ENCODE measurements at regions not wholly inside any gene's neighbourhood (a gene's known extent, or its start where the extent isn't known, plus 50 kb on each side); places are given as distances from the start of the nearest gene placed in this dataset.
"Not testable (repeated sequence)": the region's sequence is repeated elsewhere in the genome, so short reads cannot be mapped to it uniquely, and the experiment has no call there.

GRCh38 chr9:30107134-30107533 is 2277.3 kb upstream of the ACO1 start:
- ATAC-seq, H3K4me1 Mint-ChIP-seq, DNase-seq, H3K27me3 Mint-ChIP-seq, H3K27ac Mint-ChIP-seq, H3K4me3 Mint-ChIP-seq: not testable (repeated sequence)
- H3K9me3 Mint-ChIP-seq, result peaks cover 0 to 13% of the 10 kb centered on the region in 2 donors

GRCh38 chr9:30116673-30117217 is 2267.7 kb upstream of the ACO1 start:
- Mint-ChIP-seq H3K4me1 (no peaks in the 10 kb centered on the region), H3K27ac (no peak overlapping the region), H3K27me3 (no peaks in the 10 kb centered on the region), H3K9me3 (peaks cover 0 to 4% of the 10 kb centered on the region in 2 donors), H3K4me3 (no peak overlapping the region)
- ATAC-seq (no peak), DNase-seq (no peak)

GRCh38 chr9:30120666-30121065 is 2263.8 kb upstream of the ACO1 start:
- no peaks in the 10 kb centered on the region for H3K9me3 Mint-ChIP-seq
- ATAC-seq, result no peak
- H3K4me1 Mint-ChIP-seq, result no peaks in the 10 kb centered on the region
- no peaks in the 10 kb centered on the region for H3K27me3 Mint-ChIP-seq
- no peak overlapping the region for H3K27ac Mint-ChIP-seq
- DNase-seq, result no peak
- no peak overlapping the region for H3K4me3 Mint-ChIP-seq

GRCh38 chr9:30121611-30122010 is 2262.8 kb upstream of the ACO1 start:
- Mint-ChIP-seq H3K4me3 (no peak overlapping the region), H3K27ac (no peak overlapping the region), H3K27me3 (no peaks in the 10 kb centered on the region), H3K9me3 (no peaks in the 10 kb centered on the region), H3K4me1 (no peaks in the 10 kb centered on the region)
- ATAC-seq (no peak), DNase-seq (no peak)

- Mint-ChIP-seq H3K4me1 (no peaks in the 10 kb centered on the region), H3K9me3 (peaks cover 0 to 5% of the 10 kb centered on the region in 2 donors), H3K27ac (no peak overlapping the region), H3K27me3 (no peaks in the 10 kb centered on the region), H3K4me3 (no peak overlapping the region)
- DNase-seq (no peak), ATAC-seq (no peak)
Observed at GRCh38 chr9:30125881-30126280, 2258.6 kb upstream of the ACO1 start.

- Mint-ChIP-seq H3K4me3 (no peak overlapping the region), H3K27me3 (no peaks in the 10 kb centered on the region), H3K27ac (no peak overlapping the region), H3K9me3 (peaks cover 0 to 5% of the 10 kb centered on the region in 2 donors), H3K4me1 (no peaks in the 10 kb centered on the region)
- ATAC-seq (no peak), DNase-seq (no peak)
Observed at GRCh38 chr9:30127371-30127770, 2257.1 kb upstream of the ACO1 start.

GRCh38 chr9:30140407-30140806 is 2244.0 kb upstream of the ACO1 start:
- peaks cover 8 to 11% of the 10 kb centered on the region in 2 donors for H3K9me3 Mint-ChIP-seq
- no peak overlapping the region for H3K27ac Mint-ChIP-seq
- no peak for ATAC-seq

GRCh38 chr9:30160570-30160969 is 2223.9 kb upstream of the ACO1 start:
- DNase-seq, result no peak

More at GRCh38 chr9:30140407-30140806, 2244.0 kb upstream of the ACO1 start:
- DNase-seq, result no peak
- H3K27me3 Mint-ChIP-seq, result no peaks in the 10 kb centered on the region
- no peaks in the 10 kb centered on the region for H3K4me1 Mint-ChIP-seq
- H3K4me3 Mint-ChIP-seq, result no peak overlapping the region

GRCh38 chr9:30172206-30172605 is 2212.2 kb upstream of the ACO1 start:
- H3K27ac Mint-ChIP-seq, result no peak overlapping the region
- peaks cover 0 to 6% of the 10 kb centered on the region in 2 donors for H3K9me3 Mint-ChIP-seq
- H3K27me3 Mint-ChIP-seq, result no peaks in the 10 kb centered on the region
- DNase-seq (no peak), ATAC-seq (no peak)
- H3K4me3 Mint-ChIP-seq, result no peak overlapping the region
- no peaks in the 10 kb centered on the region for H3K4me1 Mint-ChIP-seq

More at GRCh38 chr9:30160570-30160969, 2223.9 kb upstream of the ACO1 start:
- Mint-ChIP-seq H3K4me1 (no peaks in the 10 kb centered on the region), H3K4me3 (no peak overlapping the region), H3K27ac (no peak overlapping the region), H3K27me3 (no peaks in the 10 kb centered on the region), H3K9me3 (no peaks in the 10 kb centered on the region)
- ATAC-seq, result no peak

- Mint-ChIP-seq H3K4me1 (no peaks in the 10 kb centered on the region), H3K9me3 (peaks cover 0 to 6% of the 10 kb centered on the region in 2 donors), H3K4me3 (no peak overlapping the region), H3K27ac (no peak overlapping the region), H3K27me3 (no peaks in the 10 kb centered on the region)
- DNase-seq (no peak), ATAC-seq (no peak)
Observed at GRCh38 chr9:30178610-30179009, 2205.8 kb upstream of the ACO1 start.

- DNase-seq (no peak), ATAC-seq (no peak)
- peaks cover 12 to 28% of the 10 kb centered on the region in 2 donors for H3K9me3 Mint-ChIP-seq
- no peaks in the 10 kb centered on the region for H3K4me1 Mint-ChIP-seq
- no peak overlapping the region for H3K4me3 Mint-ChIP-seq
- H3K27me3 Mint-ChIP-seq, result no peaks in the 10 kb centered on the region
- H3K27ac Mint-ChIP-seq, result no peak overlapping the region
Observed at GRCh38 chr9:30193421-30193820, 2191.0 kb upstream of the ACO1 start.

- Mint-ChIP-seq H3K4me1 (no peaks in the 10 kb centered on the region), H3K27ac (no peak overlapping the region), H3K4me3 (no peak overlapping the region), H3K9me3 (peaks cover 8 to 9% of the 10 kb centered on the region in 2 donors), H3K27me3 (no peaks in the 10 kb centered on the region)
- DNase-seq, result no peak
- no peak for ATAC-seq
Observed at GRCh38 chr9:30196941-30197340, 2187.5 kb upstream of the ACO1 start.

- H3K9me3 Mint-ChIP-seq, result peaks cover 8 to 9% of the 10 kb centered on the region in 2 donors
- no peaks in the 10 kb centered on the region for H3K4me1 Mint-ChIP-seq
- no peak overlapping the region for H3K4me3 Mint-ChIP-seq
Observed at GRCh38 chr9:30197453-30197852, 2187.0 kb upstream of the ACO1 start.

GRCh38 chr9:30197954-30198353 is 2186.5 kb upstream of the ACO1 start:
- DNase-seq (no peak), ATAC-seq (no peak)
- H3K27ac Mint-ChIP-seq, result no peak overlapping the region
- no peaks in the 10 kb centered on the region for H3K4me1 Mint-ChIP-seq
- peaks cover 8 to 9% of the 10 kb centered on the region in 2 donors for H3K9me3 Mint-ChIP-seq
- H3K27me3 Mint-ChIP-seq, result no peaks in the 10 kb centered on the region
- H3K4me3 Mint-ChIP-seq, result no peak overlapping the region

More at GRCh38 chr9:30197453-30197852, 2187.0 kb upstream of the ACO1 start:
- Mint-ChIP-seq H3K27me3 (no peaks in the 10 kb centered on the region), H3K27ac (no peak overlapping the region)
- DNase-seq (no peak), ATAC-seq (no peak)

GRCh38 chr9:30198463-30199309 is 2185.8 kb upstream of the ACO1 start:
- Mint-ChIP-seq H3K27ac (no peak overlapping the region), H3K4me1 (no peaks in the 10 kb centered on the region), H3K9me3 (peaks cover 8 to 9% of the 10 kb centered on the region in 2 donors), H3K27me3 (no peaks in the 10 kb centered on the region), H3K4me3 (no peak overlapping the region)
- no peak for DNase-seq
- ATAC-seq, result no peak

GRCh38 chr9:30201024-30201423 is 2183.4 kb upstream of the ACO1 start:
- no peak for DNase-seq
- Mint-ChIP-seq H3K9me3 (peaks cover 8 to 9% of the 10 kb centered on the region in 2 donors), H3K27me3 (no peaks in the 10 kb centered on the region), H3K4me3 (no peak overlapping the region), H3K4me1 (no peaks in the 10 kb centered on the region), H3K27ac (no peak overlapping the region)
- no peak for ATAC-seq

All from stimulated activated naive CD8-positive, alpha-beta T cell treated with anti-CD3 and anti-CD28 coated beads, Interleukin-15, amount 100 ng/mL, for 72 hours (primary cell).